ENCODE measurements at regions not wholly inside any gene's neighbourhood (a gene's known extent, or its start where the extent isn't known, plus 50 kb on each side); places are given as distances from the start of the nearest gene placed in this dataset.

GRCh38 chr13:44750630-44751029 lies 174.5 kb upstream of the TSC22D1 start:
- no peaks in the 10 kb centered on the region for H3K9me3 ChIP-seq
- no peak overlapping the region for H3K4me3 ChIP-seq (replicated peaks in 1 of 3)
- no peaks in the 10 kb centered on the region for H3K4me1 ChIP-seq
- DNase-seq: no peak
- no peak overlapping the region for H3K27ac ChIP-seq
- no peaks in the 10 kb centered on the region for H3K27me3 ChIP-seq
- TF ChIP-seq, protein P1, sequence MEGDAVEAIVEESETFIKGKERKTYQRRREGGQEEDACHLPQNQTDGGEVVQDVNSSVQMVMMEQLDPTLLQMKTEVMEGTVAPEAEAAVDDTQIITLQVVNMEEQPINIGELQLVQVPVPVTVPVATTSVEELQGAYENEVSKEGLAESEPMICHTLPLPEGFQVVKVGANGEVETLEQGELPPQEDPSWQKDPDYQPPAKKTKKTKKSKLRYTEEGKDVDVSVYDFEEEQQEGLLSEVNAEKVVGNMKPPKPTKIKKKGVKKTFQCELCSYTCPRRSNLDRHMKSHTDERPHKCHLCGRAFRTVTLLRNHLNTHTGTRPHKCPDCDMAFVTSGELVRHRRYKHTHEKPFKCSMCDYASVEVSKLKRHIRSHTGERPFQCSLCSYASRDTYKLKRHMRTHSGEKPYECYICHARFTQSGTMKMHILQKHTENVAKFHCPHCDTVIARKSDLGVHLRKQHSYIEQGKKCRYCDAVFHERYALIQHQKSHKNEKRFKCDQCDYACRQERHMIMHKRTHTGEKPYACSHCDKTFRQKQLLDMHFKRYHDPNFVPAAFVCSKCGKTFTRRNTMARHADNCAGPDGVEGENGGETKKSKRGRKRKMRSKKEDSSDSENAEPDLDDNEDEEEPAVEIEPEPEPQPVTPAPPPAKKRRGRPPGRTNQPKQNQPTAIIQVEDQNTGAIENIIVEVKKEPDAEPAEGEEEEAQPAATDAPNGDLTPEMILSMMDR (IDR thresholded peaks at IDR 0.05): no peak
- WGBS, 2 donors: 87 to 94% methylated on average over 1 of the region's 1 CpG
- H3K36me3 ChIP-seq: no peaks in the 10 kb centered on the region
- intact Hi-C loops (cut with DNase I): no loop called here

GRCh38 chr13:44749906-44750305 lies 173.8 kb upstream of the TSC22D1 start:
- intact Hi-C loops (cut with DNase I): no loop called here
- no peaks in the 10 kb centered on the region for H3K36me3 ChIP-seq
- whole genome bisulfite sequencing, 2 donors: 56 to 73% methylated on average over 2 of the region's 2 CpGs
- TF ChIP-seq POLR2A (IDR thresholded peaks at IDR 0.05): no peak
- TF ChIP-seq, protein P1 (IDR thresholded peaks at IDR 0.05): no peak
- DNase-seq: no peak
- no peaks in the 10 kb centered on the region for H3K27me3 ChIP-seq
- H3K4me1 ChIP-seq: no peaks in the 10 kb centered on the region
- no peak overlapping the region for H3K4me3 ChIP-seq (replicated peaks in 1 of 3)
- H3K9me3 ChIP-seq: no peaks in the 10 kb centered on the region
- no peak overlapping the region for H3K27ac ChIP-seq

- no peaks in the 10 kb centered on the region for H3K36me3 ChIP-seq
- intact Hi-C loops (cut with DNase I): no loop called here
- no peak overlapping the region for H3K27ac ChIP-seq
- H3K4me3 ChIP-seq (replicated peaks in 1 of 3): no peak overlapping the region
- no peaks in the 10 kb centered on the region for H3K9me3 ChIP-seq
- no peak for DNase-seq
- H3K4me1 ChIP-seq: no peaks in the 10 kb centered on the region
- H3K27me3 ChIP-seq: no peaks in the 10 kb centered on the region
- 97 to 100% methylated on average over 1 of the region's 1 CpG for WGBS, 2 donors
- no peak for TF ChIP-seq POLR2A (IDR thresholded peaks at IDR 0.05)
- TF ChIP-seq, protein P1 (IDR thresholded peaks at IDR 0.05): no peak
These were observed 172.3 kb upstream of the TSC22D1 start for GRCh38 chr13:44748439-44748838.

DNA sequence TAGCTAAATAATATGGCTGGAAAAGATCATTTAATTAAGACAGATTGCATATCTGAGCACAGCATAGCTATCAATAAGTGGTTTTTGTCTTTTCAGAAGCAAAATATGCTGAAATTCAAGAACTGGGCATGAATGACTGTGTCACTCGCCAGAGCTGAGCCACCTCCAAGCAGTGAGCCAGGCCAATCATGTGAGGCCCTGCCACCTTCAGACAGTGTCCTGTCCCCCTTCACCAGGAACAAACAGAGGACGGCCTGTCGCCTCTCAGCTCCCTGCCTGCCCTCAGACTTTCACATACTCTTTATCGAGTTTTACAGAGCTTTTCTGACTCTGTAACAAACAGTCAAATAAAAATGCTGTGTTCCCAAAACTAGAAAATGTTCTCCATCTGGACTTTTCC lies 171.0 kb upstream of the TSC22D1 start:
- H3K4me1 ChIP-seq: no peaks in the 10 kb centered on the region
- no peak overlapping the region for H3K27ac ChIP-seq
- DNase-seq: peak in 1 of 2 donors; percentile 26
- intact Hi-C loops (cut with DNase I): no loop called here
- no peaks in the 10 kb centered on the region for H3K9me3 ChIP-seq
- no peaks in the 10 kb centered on the region for H3K36me3 ChIP-seq
- 62 to 69% methylated on average over 4 of the region's 4 CpGs for WGBS, 2 donors
- H3K27me3 ChIP-seq: no peaks in the 10 kb centered on the region
- TF ChIP-seq, protein P1 (IDR thresholded peaks at IDR 0.05): no peak
- no peak for TF ChIP-seq POLR2A (IDR thresholded peaks at IDR 0.05)
- no peak overlapping the region for H3K4me3 ChIP-seq (replicated peaks in 1 of 3)

- H3K9me3 ChIP-seq: no peaks in the 10 kb centered on the region
- H3K27me3 ChIP-seq: no peaks in the 10 kb centered on the region
- intact Hi-C loops (cut with DNase I): no loop called here
- DNase-seq: no peak
- H3K27ac ChIP-seq: no peak overlapping the region
- no peak for TF ChIP-seq POLR2A (IDR thresholded peaks at IDR 0.05)
- TF ChIP-seq, protein P1 (IDR thresholded peaks at IDR 0.05): no peak
- no peaks in the 10 kb centered on the region for H3K4me1 ChIP-seq
- H3K4me3 ChIP-seq (replicated peaks in 1 of 3): no peak overlapping the region
- H3K36me3 ChIP-seq: no peaks in the 10 kb centered on the region
- 79 to 84% methylated on average over 5 of the region's 5 CpGs for WGBS, 2 donors
These were observed 170.6 kb upstream of the TSC22D1 start for GRCh38 chr13:44746690-44747089.

Measured in thyroid gland (tissue), 4 donors.